GM19397 (cell line): ENCODE measurements at regions not wholly inside any gene's neighbourhood (a gene's known extent, or its start where the extent isn't known, plus 50 kb on each side); places are given as distances from the start of the nearest gene placed in this dataset.

Source experiments
- ATAC-seq: cut with Tn5 transposase; IDR thresholded peaks from one replicate; pipeline ENCODE4 v1.9.1; 2021; ENCODE audit warnings: mild to moderate bottlenecking, moderate library complexity; ENCODE audit not compliant: unreplicated experiment

DNA sequence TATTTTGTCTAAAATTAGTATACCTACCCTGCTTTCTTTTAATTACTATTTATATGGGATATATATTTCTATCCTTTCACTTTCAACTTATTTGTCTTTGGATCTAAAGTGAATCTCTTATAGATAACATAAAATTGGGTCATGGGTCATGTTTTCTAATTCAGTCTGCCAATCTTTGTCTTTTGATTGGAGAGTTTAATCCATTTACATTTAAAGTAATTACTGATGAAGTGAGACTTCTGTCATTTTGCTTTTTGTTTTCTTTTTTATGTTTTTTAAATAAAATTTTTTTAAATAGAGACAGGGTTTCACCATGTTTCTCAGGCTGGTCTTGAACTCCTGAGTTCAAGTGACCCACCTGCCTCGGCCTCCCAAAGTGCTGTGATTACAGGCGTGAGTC, 50.5 kb upstream of the PRDM1 start:
- no peak for ATAC-seq

DNA sequence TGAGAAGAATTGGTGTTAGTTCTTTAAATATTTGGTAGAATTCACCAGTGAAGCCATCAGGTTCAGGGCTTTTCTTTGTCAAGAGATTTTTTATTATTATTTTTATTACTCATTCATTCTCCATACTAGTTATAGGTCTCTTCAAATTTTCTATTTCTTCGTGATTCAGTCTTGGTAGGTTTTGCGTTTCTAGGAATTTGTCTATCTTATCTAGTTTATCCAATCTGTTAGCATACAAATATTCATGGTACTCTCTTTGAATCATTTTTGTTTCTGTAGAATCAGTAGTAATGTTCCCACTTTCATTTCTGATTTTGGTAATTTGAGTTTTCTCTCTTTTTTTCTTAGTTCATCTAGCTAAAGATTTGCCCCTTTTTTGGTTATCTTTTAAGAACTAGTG, 52.3 kb upstream of the PRDM1 start:
- no peak for ATAC-seq

- no peak for ATAC-seq
Measured at GRCh38 chr6:106027758-106028157, 58.4 kb upstream of the PRDM1 start.

DNA sequence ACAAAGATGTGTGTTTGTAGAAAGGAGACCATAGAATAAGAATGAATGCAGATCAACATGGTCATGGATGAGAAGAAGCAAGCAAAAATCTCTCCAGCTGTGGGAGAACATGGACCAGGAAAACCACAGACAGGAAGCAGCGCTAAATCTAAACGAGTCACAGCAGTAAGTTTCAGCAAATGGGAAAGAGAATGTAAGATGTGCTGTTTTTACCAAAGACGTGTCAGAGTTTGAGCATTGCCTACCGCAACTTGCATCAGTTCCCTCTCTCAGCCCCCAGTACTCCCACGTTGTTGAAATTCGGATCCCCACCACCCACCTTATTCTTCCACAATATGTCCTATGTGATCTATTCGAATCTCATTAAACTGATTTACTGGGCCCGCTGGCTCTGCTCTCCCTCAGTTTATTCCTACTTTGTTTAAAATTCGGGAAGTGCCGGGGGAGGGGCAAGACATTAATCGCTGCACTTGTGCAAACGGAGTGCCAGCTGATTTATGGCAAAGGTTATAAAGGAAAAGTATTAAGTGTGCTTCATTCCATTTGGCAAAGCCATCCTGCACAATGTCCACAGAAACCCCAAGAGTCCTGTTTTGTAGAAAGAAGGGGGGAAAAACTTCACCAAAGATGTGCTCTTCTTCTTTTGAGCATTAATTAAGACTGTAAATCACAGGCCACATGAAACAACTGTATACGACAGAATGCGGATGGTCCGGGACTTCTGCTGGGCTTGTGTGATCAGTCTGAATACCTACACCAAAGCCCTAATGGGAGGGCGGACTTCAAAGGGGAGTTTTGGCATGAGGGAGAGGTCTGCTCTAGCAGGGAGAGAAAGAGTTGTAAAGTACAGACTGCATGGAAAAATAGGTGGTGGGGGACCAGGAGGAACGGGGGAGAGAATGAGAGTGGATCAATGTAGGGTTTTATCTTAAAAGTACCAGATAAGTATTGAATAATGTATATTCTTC, 59.1 kb upstream of the PRDM1 start:
- no peak for ATAC-seq

- ATAC-seq, result no peak
Measured at GRCh38 chr6:106025655-106026054, 60.5 kb upstream of the PRDM1 start.

DNA sequence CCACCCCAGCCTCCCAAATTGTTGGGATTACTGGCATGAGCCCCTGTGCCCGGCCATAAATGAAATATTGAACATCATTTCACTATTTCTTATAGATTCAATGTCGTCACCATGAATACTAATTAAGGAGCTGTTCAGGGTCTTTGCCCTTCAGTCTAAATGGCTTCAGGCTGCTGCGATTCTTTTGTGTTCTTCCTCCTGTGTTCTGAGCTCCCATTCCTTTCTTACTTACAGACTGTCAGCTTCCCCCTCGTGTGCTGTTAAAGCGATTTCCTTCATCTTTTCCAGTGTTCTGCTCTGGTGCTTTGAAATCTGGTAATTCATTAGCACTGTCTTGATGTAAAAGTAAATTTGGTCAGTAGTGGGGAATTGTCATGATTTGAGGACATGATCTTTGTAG, 63.3 kb upstream of the PRDM1 start:
- ATAC-seq, result no peak

GRCh38 chr6:106017454-106017853, 68.7 kb upstream of the PRDM1 start:
- ATAC-seq, result no peak

- ATAC-seq, result no peak
Measured at GRCh38 chr6:106014955-106015354, 71.2 kb upstream of the PRDM1 start.

DNA sequence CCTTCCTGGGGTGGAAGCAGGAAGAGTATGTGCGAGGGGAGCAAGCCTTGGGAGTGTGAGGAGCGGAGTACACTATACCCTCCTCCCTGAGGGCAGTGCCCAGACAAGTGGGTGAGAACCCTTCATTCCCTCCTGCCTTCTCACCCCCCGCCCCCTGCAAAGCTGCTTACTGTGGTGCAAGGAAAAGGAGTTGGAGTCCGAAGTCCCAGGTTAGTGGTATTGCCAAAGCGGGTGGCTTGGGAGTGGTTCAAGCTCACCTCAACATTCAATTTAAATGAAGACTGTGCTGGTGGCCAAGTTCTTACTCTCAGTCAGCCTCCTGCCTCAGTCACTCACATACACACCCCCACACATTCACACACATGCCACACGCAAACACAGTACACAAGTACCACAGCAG, 74.7 kb upstream of the PRDM1 start:
- no peak for ATAC-seq

- no peak for ATAC-seq
Measured at GRCh38 chr6:106005954-106006353, 80.2 kb upstream of the PRDM1 start.

DNA sequence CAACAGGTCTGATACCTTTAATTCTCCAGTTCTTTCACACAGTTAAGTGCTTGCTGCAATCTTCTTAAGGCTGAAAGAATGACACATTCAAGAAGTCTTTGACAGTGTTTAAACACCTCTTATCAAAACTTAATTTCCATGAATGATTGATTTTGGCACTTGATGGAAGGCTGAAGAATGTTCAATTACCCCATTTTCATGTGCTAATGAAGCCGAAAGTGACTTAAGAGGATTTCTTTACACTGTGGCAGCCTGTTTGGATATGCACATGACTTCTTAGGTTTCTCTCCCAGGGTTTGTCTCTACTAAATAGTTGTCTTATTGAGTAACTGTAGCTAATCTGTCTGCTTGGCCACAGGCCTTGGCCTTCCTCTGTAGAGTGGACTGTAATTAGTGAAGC, 81.1 kb upstream of the PRDM1 start:
- no peak for ATAC-seq

DNA sequence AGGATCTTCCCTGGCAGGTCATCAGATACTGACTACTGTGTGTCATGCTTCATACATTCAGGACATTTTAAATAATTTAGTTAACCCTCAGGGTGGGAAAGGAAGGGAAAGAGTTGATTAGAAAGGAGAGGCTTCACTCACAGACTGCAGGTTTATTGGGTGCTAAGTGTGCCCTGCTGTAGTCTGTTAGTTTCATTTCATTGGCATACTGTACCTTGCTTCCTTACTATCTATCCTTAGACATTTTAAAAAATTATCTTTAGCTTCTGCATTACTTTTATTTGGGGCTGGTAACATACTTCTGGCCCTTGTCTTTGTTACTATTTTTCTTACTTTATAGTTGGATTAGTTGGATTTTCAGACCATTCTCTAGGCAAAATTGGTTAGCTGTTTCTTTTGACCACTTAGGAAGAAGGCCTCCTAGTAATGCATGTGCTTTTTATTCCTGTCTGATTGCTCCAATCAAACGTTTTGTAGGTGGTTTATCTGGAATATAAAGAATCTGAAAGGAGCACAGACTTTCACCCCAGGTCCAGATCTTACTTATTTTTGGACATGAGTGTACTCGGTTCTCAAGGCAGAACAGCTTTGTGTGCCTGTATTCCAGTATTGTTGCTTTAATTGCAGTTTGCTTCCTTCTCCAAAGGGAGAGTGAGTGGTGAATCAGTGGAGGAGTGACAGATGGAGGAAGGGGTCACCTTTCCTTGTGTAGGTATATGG, 82.7 kb upstream of the PRDM1 start:
- ATAC-seq, result no peak

GRCh38 chr6:106002005-106002404, 84.1 kb upstream of the PRDM1 start:
- ATAC-seq, result no peak

DNA sequence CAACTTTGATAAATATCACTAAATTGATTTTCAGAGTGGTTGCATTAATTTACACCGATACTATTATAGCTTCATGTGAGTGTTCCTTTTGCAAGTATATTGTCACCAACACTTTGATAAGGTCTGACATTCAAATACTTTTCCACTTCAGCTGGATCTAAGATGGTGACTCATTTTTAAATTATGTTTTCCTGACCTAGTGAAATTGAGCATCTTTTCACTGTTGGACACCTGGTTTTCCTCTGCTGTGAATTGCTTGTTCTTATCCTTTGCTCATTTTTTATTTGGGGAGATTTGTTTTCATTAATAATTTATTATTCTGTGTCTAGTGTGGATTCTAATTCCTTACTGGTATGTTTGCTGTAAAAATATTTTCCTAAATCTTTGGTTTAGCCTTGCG, 85.2 kb upstream of the PRDM1 start:
- no peak for ATAC-seq

GRCh38 chr6:105997482-105997881, 88.7 kb upstream of the PRDM1 start:
- ATAC-seq, result no peak

DNA sequence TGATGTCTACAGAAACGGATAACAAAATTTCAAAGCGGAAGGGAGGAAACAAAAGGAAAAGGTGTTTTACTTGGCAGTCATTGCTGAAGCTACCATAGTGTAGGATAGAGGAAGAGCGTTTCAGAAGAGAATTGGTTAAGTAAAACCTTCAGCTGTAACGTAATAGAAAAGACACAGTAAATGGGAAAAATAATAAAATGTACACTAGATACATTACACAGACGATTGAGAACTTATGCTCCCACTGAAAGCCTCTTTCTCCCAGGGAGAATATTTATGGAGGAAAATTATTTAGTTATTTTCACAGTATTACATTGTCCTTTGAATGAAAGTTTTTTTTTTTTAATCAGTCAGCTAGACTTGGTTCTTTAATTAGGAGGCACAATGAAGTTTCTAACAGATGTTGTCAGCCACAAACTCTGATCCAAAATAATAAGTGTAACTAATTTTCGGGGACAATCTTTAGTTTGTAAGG, 90.7 kb upstream of the PRDM1 start:
- no peak for ATAC-seq

- ATAC-seq, result no peak
Measured at GRCh38 chr6:105994591-105995390, 91.3 kb upstream of the PRDM1 start.

- ATAC-seq, result no peak
Measured at GRCh38 chr6:105994118-105994590, 92.0 kb upstream of the PRDM1 start.

GRCh38 chr6:105993341-105994117, 92.6 kb upstream of the PRDM1 start:
- no peak for ATAC-seq

DNA sequence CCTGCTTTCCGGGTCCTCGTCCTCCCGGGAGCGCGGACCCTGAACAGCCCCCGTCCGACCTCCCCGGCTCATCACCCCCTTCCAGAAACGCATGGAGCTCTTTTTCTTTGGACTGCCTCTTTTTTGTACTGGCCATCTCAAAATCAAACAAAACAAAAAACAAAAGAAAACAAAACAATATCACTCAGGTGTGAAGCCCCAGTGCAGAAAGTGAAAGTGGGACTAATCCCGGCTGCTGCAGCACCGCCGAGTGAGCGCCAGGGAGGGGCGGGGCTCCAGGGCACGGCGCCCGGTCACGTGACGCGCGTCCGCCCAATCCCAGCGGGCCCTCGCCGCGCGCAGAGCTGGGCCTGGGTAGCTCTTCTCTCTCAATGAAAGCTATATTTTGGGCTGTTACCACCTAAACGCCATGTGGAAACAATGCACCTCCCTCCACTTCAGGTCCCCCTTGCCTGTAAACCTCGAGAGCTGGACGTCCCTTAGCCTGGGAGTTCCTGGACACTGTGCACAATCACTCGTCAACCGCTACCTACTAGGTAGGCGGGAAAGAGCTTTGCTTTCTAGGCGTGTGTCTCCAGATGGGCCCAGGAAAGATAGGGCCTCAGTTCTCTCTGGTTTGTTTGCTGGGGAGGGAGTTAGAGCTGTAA, 93.7 kb upstream of the PRDM1 start:
- peak; percentile 87 for ATAC-seq
